Prostate gland (tissue), 2 donors: ENCODE measurements at regions not wholly inside any gene's neighbourhood (a gene's known extent, or its start where the extent isn't known, plus 50 kb on each side); places are given as distances from the start of the nearest gene placed in this dataset.

Experiments used
- DNase-seq: peaks from one replicate; pipeline ENCODE4 v3.0.0-alpha.2; 2019; ENCODE audit warnings: low spot score
- H3K27ac ChIP-seq, 2 donors: fragments of 200-600 bp; sonication (generic); 2 replicates each; pipeline ENCODE4 v1.5.1; 2017 to 2019
- H3K27me3 ChIP-seq: fragments of 200-600 bp; sonication (generic); replicated peaks from 2 replicates; pipeline ENCODE4 v1.5.1; 2019; ENCODE audit not compliant: insufficient read depth
- H3K36me3 ChIP-seq, 2 donors: fragments of 200-600 bp; sonication (generic); 1 replicate in 1 of 2; 2 replicates in 1 of 2; pipeline versions ENCODE4 v1.5.1 to v1.8.1; 2017 to 2019
- H3K4me1 ChIP-seq: fragments of 200-600 bp; sonication (generic); replicated peaks from 2 replicates; pipeline ENCODE4 v1.5.1; 2019
- H3K4me3 ChIP-seq, 2 donors: fragments of 200-600 bp; sonication (generic); 2 replicates each; pipeline ENCODE4 v1.5.1; 2017 to 2019
- H3K9me3 ChIP-seq: fragments of 200-600 bp; sonication (generic); 2 replicates; pipeline ENCODE4 v1.5.1; 2017
- POLR2A ChIP-seq: fragments of 450-650 bp; IDR thresholded peaks from one replicate; pipeline ENCODE4 v1.6.1; 2016; ENCODE audit warnings: antibody characterized with exemption, mild to moderate bottlenecking
- POLR2AphosphoS5 ChIP-seq: sonication (generic); formaldehyde crosslinking; IDR thresholded peaks from one replicate; pipeline ENCODE4 v1.6.1; 2017; ENCODE audit warnings: antibody characterized with exemption
- WGBS: methylation state at CpG from one replicate; pipeline ENCODE4 v1.1.5; 2018; 5-methylcytosine and 5-hydroxymethylcytosine counted together
- intact Hi-C: fragments of 100-400 bp; cut with DNase I; formaldehyde crosslinking; loops from one replicate; pipeline ENCODE4 v1.14.2; 2022
- TF ChIP-seq, protein P1 (sequence below), 4 experiments: fragments of 200-600 bp in 2 of 4; fragments of 450-650 bp in 2 of 4; sonication (generic) in 2 of 4; IDR thresholded peaks; 1 replicate in 3 of 4; 2 replicates in 1 of 4; pipeline ENCODE4 v1.5.1; 2016 to 2019; ENCODE audit warnings: antibody characterized with exemption in 4 of 4, mild to moderate bottlenecking in 2 of 4, moderate library complexity in 2 of 4

DNA sequence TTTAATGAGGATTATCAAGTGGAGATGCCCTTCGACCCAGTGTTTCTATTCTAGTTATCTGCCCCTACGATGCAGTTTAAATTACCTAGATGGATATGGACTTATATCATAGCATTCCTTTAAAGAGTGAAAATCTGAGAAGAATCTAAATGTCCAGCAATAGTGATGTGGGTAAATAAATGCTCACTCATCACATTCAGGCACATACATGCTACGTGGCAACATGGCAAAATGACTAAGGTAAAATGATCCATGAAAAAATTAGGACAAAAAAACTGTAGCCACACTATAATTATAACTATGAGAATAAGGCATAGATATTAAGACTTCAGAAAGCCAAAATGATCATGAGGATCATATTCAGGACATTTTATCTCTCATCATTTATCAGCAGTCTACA lies 82.4 kb upstream of the PDE1C start:
- Histone ChIP-seq H3K27me3 (no peaks in the 10 kb centered on the region), H3K4me3 (no peak overlapping the region), H3K27ac (no peak overlapping the region), H3K9me3 (no peaks in the 10 kb centered on the region), H3K36me3 (no peaks in the 10 kb centered on the region), H3K4me1 (no peaks in the 10 kb centered on the region)
- DNase-seq: no peak
- intact Hi-C loops: no loop called here
- TF ChIP-seq POLR2AphosphoS5: no peak
- TF ChIP-seq, protein P1, sequence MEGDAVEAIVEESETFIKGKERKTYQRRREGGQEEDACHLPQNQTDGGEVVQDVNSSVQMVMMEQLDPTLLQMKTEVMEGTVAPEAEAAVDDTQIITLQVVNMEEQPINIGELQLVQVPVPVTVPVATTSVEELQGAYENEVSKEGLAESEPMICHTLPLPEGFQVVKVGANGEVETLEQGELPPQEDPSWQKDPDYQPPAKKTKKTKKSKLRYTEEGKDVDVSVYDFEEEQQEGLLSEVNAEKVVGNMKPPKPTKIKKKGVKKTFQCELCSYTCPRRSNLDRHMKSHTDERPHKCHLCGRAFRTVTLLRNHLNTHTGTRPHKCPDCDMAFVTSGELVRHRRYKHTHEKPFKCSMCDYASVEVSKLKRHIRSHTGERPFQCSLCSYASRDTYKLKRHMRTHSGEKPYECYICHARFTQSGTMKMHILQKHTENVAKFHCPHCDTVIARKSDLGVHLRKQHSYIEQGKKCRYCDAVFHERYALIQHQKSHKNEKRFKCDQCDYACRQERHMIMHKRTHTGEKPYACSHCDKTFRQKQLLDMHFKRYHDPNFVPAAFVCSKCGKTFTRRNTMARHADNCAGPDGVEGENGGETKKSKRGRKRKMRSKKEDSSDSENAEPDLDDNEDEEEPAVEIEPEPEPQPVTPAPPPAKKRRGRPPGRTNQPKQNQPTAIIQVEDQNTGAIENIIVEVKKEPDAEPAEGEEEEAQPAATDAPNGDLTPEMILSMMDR (IDR thresholded peaks at IDR 0.05): no peak
- TF ChIP-seq POLR2A: no peak
- WGBS: 87% methylated on average over 3 of the region's 3 CpGs

DNA sequence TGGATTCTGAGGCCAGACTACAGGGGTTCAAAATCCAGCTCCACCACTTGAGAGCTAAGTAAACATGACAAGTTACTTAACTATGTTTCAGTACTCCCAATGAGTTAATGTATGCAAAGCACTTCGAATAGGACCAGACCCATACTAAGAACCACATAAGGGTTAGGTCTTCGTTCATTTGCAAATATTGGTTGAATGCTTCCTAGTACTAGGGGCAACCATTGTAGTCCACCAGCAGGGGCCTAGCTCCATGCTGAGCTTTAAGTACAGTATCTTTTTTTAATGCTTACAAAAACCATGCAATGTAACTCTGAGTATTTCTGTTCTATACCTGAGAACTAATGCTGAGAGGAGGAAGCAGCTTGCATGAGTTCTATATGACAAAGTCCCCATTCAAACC lies 80.4 kb upstream of the PDE1C start:
- Histone ChIP-seq H3K9me3 (no peaks in the 10 kb centered on the region), H3K4me3 (no peak overlapping the region), H3K27ac (no peak overlapping the region), H3K27me3 (no peaks in the 10 kb centered on the region), H3K36me3 (no peaks in the 10 kb centered on the region), H3K4me1 (no peaks in the 10 kb centered on the region)
- intact Hi-C loops: no loop called here
- no peak for DNase-seq
- TF ChIP-seq, protein P1 (IDR thresholded peaks at IDR 0.05): no peak
- TF ChIP-seq POLR2A: no peak
- TF ChIP-seq POLR2AphosphoS5: no peak
- WGBS: 80% methylated on average over 2 of the region's 2 CpGs

DNA sequence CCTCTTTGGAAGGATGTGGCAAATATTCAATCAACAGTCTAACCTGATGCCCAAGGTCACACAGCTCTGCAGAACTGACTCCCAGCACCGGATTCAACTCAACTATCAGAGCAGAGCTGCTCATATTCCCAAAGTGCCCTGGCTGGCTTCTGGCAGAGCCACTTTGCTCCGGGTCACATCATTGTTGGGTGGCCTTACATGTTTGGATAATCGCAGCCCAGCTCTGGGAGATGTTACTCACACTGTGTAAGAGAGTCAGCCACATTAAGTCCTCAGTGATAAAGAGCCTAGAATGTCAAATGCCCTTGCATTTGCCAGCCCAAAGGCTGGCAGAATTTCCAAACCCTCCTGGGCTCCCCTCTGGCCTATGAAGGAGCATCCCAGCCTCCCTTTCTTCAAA lies 79.8 kb upstream of the PDE1C start:
- no peaks in the 10 kb centered on the region for H3K4me1 ChIP-seq
- no peaks in the 10 kb centered on the region for H3K9me3 ChIP-seq
- no peak for DNase-seq
- no peak overlapping the region for H3K4me3 ChIP-seq
- 91% methylated on average over 3 of the region's 3 CpGs for WGBS
- H3K27ac ChIP-seq: no peak overlapping the region
- TF ChIP-seq POLR2AphosphoS5 (no peak), POLR2A (no peak)
- TF ChIP-seq, protein P1 (IDR thresholded peaks at IDR 0.05): no peak
- H3K36me3 ChIP-seq: no peaks in the 10 kb centered on the region
- intact Hi-C loops: no loop called here
- no peaks in the 10 kb centered on the region for H3K27me3 ChIP-seq

DNA sequence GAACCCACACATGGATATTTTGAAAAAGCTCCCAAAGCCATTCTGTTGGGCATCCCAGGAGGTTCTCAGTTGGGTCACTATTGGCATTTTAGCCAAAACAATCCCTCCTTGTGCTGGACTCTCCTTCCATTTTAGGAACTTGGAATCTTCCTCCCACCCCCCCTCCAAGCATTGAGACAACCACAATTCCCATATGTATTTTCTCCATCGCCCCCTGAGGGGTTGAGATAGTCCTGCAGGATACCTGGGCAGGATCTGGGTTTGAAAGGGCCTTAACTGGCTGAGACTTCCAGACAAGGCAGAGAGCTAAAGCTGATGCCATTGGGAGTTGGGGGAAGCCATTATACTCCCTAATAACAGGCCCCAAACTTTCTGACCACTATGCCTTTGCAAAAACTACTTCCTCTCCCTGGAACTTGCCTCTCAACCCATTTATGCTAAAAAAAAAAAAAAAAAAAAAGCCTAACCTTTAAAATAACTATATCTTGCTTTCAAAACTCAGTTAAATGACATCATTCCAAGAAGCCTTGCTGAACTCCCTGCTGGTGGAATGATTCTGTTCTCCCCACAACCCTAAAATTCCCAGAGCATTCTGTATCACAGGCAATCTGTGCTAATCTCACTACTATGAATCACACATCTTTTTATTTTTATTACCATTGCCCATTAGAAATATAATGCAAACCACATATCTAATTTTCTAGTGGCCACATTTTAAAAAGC lies 77.5 kb upstream of the PDE1C start:
- Histone ChIP-seq H3K4me1 (no peaks in the 10 kb centered on the region), H3K4me3 (no peak overlapping the region), H3K27me3 (no peaks in the 10 kb centered on the region), H3K27ac (no peak overlapping the region), H3K36me3 (no peaks in the 10 kb centered on the region), H3K9me3 (no peaks in the 10 kb centered on the region)
- WGBS: 86% methylated on average over 1 of the region's 1 CpG
- no peak for DNase-seq
- intact Hi-C loops: no loop called here
- TF ChIP-seq POLR2A: no peak
- TF ChIP-seq POLR2AphosphoS5: no peak
- TF ChIP-seq, protein P1 (IDR thresholded peaks at IDR 0.05): no peak

DNA sequence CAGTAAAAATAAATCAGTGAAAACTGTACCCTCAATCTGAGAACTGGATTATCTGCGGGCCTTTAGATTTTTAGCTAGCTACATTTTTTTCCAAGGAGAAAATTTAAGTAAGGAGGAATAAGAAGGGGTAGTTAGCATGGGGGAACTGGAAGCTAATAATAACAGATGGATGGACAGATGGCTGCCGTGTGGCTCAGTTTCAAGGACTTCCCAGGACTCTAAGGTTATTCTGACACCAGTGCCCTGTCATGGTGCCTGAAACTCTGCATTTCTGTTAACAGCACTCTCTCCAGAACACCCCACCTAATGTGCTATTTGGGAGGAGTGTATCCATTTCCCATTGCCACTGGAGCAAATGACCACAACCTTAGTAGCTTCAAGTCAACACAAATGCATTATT lies 75.7 kb upstream of the PDE1C start:
- Histone ChIP-seq H3K27me3 (no peaks in the 10 kb centered on the region), H3K4me3 (no peak overlapping the region), H3K9me3 (no peaks in the 10 kb centered on the region), H3K27ac (no peak overlapping the region), H3K36me3 (no peaks in the 10 kb centered on the region), H3K4me1 (no peaks in the 10 kb centered on the region)
- TF ChIP-seq POLR2A: no peak
- TF ChIP-seq, protein P1 (IDR thresholded peaks at IDR 0.05): no peak
- no peak for TF ChIP-seq POLR2AphosphoS5
- intact Hi-C loops: no loop called here
- WGBS: 91% methylated on average over 2 of the region's 2 CpGs
- no peak for DNase-seq
